Endothelial cell (in vitro differentiated cells): ENCODE measurements at regions not wholly inside any gene's neighbourhood (a gene's known extent, or its start where the extent isn't known, plus 50 kb on each side); places are given as distances from the start of the nearest gene placed in this dataset.

ENCODE experiments used
- DNase-seq: peaks from one replicate; pipeline ENCODE4 v3.0.0; 2021; ENCODE audit warnings: low spot score
- H3K27ac Mint-ChIP-seq: one replicate; pipeline ENCODE4 v1.8.0; 2021; ENCODE audit warnings: mixed read lengths, inconsistent platforms; ENCODE audit not compliant: unreplicated experiment
- H3K27me3 Mint-ChIP-seq: one replicate; pipeline ENCODE4 v1.8.0; 2021; ENCODE audit warnings: mild to moderate bottlenecking, moderate library complexity, mixed read lengths, inconsistent platforms; ENCODE audit not compliant: unreplicated experiment
- H3K36me3 Mint-ChIP-seq: one replicate; pipeline ENCODE4 v1.8.0; 2021; ENCODE audit warnings: mild to moderate bottlenecking, low read depth, mixed read lengths, inconsistent platforms; ENCODE audit not compliant: unreplicated experiment
- H3K4me1 Mint-ChIP-seq: one replicate; pipeline ENCODE4 v1.8.0; 2021; ENCODE audit warnings: mild to moderate bottlenecking, mixed read lengths, inconsistent platforms; ENCODE audit not compliant: unreplicated experiment
- H3K4me3 Mint-ChIP-seq: one replicate; pipeline ENCODE4 v1.8.0; 2021; ENCODE audit warnings: mild to moderate bottlenecking, mixed read lengths, inconsistent platforms; ENCODE audit not compliant: unreplicated experiment
- H3K9me3 Mint-ChIP-seq: one replicate; pipeline ENCODE4 v1.8.0; 2021; ENCODE audit warnings: mixed read lengths, inconsistent platforms; ENCODE audit not compliant: unreplicated experiment
- CTCF ChIP-seq: fragments of 200-600 bp; sonication (generic); IDR thresholded peaks from one replicate; pipeline ENCODE4 v1.5.0; 2021; ENCODE audit warnings: antibody characterized with exemption; ENCODE audit not compliant: unreplicated experiment

DNA sequence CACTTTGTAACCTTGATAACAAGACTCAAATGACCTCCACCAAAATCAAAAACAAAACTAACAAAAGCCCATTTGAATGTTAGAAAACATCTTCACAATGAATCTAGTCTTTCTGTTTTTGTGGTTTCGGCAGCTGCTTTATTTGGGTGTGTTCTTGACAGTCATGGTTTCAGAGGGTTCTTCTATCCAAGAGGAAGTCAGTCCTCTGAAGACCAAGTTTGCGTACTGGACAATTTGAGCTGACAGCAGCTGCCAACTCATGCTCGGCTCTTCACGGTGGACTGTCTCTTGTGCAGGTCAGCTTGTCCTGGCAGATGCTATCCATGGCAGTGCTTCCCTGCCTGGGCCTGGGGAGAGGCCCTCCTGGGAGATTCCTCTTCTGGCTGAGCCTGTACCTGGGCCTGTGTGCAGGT is 91.0 kb downstream of the TMEM17 start:
- no peak overlapping the region for H3K27ac Mint-ChIP-seq
- DNase-seq: no peak
- peaks cover 17% of the 10 kb centered on the region for H3K4me1 Mint-ChIP-seq
- H3K4me3 Mint-ChIP-seq: no peak overlapping the region
- H3K9me3 Mint-ChIP-seq: no peaks in the 10 kb centered on the region
- TF ChIP-seq CTCF: no peak
- no peaks in the 10 kb centered on the region for H3K27me3 Mint-ChIP-seq
- H3K36me3 Mint-ChIP-seq: no peaks in the 10 kb centered on the region

DNA sequence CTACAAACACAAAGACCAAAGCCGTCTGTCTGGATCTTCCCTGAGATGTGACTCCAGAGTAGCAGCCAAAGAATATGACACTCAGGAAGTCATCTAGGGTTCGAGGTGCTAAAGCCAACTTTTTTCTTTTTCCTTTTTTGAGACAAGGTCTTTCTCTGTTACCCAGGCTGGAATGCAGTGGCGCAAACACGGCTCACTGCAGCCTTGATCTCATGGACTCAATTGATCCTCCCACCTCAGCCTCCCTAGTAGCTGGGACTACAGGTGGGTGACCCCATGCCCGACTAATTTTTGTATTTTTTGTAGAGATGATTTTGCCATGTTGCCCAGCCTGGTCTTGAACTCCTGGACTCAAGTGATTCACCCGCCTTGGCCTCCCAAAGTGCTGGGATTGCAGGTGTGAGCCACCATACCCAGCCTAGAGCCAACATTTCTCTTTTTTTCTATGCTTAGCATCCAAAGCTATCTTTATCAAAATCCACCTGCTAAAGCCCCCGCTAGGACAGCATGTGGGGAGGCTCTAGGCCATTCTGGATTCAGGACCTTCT is 92.8 kb downstream of the TMEM17 start:
- TF ChIP-seq CTCF: no peak
- Mint-ChIP-seq H3K36me3 (no peaks in the 10 kb centered on the region), H3K27me3 (no peaks in the 10 kb centered on the region), H3K4me3 (no peak overlapping the region), H3K9me3 (no peaks in the 10 kb centered on the region), H3K27ac (no peak overlapping the region), H3K4me1 (peaks cover 29% of the 10 kb centered on the region)
- no peak for DNase-seq

DNA sequence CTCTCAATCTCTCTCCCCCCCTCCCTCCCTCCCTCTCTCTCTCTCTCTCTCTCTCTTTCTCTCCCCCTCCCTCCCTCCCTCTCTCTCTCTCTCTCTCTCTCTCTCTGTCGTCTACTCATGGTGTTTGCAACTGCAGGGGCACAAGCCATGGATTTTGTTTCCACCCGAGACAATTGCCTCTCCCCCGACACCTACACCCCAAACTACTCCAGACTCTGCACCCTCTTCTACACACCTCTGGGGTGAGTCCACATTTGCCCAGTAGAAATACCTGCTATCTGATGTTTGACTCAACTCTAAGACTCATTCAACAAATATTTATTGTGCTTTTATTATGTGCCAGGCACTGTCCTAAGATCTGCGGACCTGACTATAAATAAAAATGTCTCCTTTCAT is 93.7 kb downstream of the TMEM17 start:
- Mint-ChIP-seq H3K36me3 (no peaks in the 10 kb centered on the region), H3K4me1 (peaks cover 35% of the 10 kb centered on the region), H3K4me3 (no peak overlapping the region), H3K27me3 (no peaks in the 10 kb centered on the region), H3K27ac (peak overlapping the region; percentile 72), H3K9me3 (no peaks in the 10 kb centered on the region)
- no peak for DNase-seq
- no peak for TF ChIP-seq CTCF

DNA sequence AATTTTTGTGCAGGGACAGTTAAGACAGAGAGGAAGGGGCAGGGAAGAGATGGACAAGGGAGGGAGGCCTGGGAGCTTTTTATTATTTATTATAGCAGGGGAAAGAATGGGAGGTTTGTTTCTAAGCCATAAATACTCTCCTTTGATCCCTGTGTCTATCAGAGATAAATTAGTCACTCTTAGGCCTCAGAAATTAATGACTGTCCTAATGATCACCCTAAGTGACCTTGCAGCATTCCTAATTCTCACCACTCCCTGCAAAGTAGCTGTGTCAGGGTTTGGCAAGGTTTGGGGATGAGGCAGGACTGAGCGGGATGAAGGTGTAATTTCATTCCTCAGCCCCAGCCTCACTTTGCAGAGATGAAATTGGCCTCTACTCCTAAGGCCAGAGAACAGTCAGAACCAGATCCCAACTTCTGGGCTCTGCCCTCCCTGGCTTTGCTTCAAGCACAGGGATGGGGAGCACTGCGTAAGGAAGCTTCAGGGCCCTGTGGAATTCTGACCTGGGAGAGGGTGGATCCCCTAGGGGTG is 95.0 kb downstream of the TMEM17 start:
- Mint-ChIP-seq H3K9me3 (no peaks in the 10 kb centered on the region), H3K4me3 (no peak overlapping the region), H3K4me1 (peaks cover 37% of the 10 kb centered on the region), H3K36me3 (no peaks in the 10 kb centered on the region), H3K27me3 (no peaks in the 10 kb centered on the region), H3K27ac (peak overlapping the region; percentile 93)
- no peak for TF ChIP-seq CTCF
- peak; percentile 14 for DNase-seq

DNA sequence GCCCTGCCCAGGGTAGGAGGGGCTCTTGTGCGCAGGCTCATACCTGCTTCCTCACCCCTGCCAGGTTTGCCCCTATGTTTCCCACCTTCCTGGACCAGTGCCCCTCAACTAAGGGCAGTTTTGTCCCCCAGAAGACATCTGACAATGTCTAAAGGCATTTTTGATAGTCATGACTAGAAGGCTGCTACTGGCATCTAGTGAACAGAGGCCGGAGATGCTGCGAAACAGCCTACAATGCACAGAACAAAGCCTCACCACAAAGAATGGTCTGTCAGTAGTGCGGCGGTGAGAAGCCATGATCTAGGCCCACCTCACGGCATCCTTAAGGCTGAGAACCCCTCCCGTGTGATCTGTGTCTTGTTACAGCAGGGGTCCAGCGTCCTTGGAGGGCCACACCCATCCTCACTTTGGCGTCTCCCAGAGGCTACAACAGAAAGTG is 96.0 kb downstream of the TMEM17 start:
- Mint-ChIP-seq H3K9me3 (no peaks in the 10 kb centered on the region), H3K4me1 (peaks cover 37% of the 10 kb centered on the region), H3K27me3 (no peaks in the 10 kb centered on the region), H3K36me3 (no peaks in the 10 kb centered on the region), H3K4me3 (no peak overlapping the region), H3K27ac (no peak overlapping the region)
- TF ChIP-seq CTCF: no peak
- no peak for DNase-seq
